Right atrium auricular region (tissue), 2 donors: ENCODE measurements at regions not wholly inside any gene's neighbourhood (a gene's known extent, or its start where the extent isn't known, plus 50 kb on each side); places are given as distances from the start of the nearest gene placed in this dataset.

ENCODE experiments used
- DNase-seq: peaks from one replicate; pipeline ENCODE4 v3.0.0-alpha.2; 2019; ENCODE audit warnings: low spot score
- H3K27ac ChIP-seq, 2 donors: fragments of 200-600 bp; sonication (generic); 1 replicate in 1 of 2; 2 replicates in 1 of 2; pipeline ENCODE4 v1.5.1; 2016 to 2019
- H3K27me3 ChIP-seq, 2 donors: fragments of 200-600 bp; sonication (generic); one replicate each; pipeline versions ENCODE4 v1.5.1 to v1.6.0; 2017 to 2019
- H3K36me3 ChIP-seq: fragments of 200-600 bp; sonication (generic); one replicate; pipeline ENCODE4 v1.5.1; 2016
- H3K4me1 ChIP-seq, 2 donors: fragments of 200-600 bp; sonication (generic); one replicate each; pipeline versions ENCODE4 v1.5.1 to v1.6.0; 2017 to 2019
- H3K4me3 ChIP-seq, 2 donors: fragments of 200-600 bp; sonication (generic); 1 replicate in 1 of 2; 2 replicates in 1 of 2; pipeline ENCODE4 v1.5.1; 2017 to 2019; ENCODE audit warnings: mild to moderate bottlenecking in 1 of 2, moderate library complexity in 1 of 2
- H3K9me3 ChIP-seq, 2 donors: fragments of 200-600 bp; sonication (generic); one replicate each; pipeline ENCODE4 v1.5.1; 2019
- CTCF ChIP-seq, 2 donors: fragments of 200-600 bp; sonication (generic); IDR thresholded peaks; one replicate each; pipeline ENCODE4 v1.5.1; 2019; ENCODE audit warnings: antibody characterized with exemption in 2 of 2

- no peaks in the 10 kb centered on the region for H3K9me3 ChIP-seq
- H3K4me3 ChIP-seq: no peak overlapping the region
- H3K27ac ChIP-seq: no peak overlapping the region
- no peak for TF ChIP-seq CTCF (IDR thresholded peaks at IDR 0.05)
- no peaks in the 10 kb centered on the region for H3K27me3 ChIP-seq
- no peaks in the 10 kb centered on the region for H3K4me1 ChIP-seq
- H3K36me3 ChIP-seq: no peaks in the 10 kb centered on the region
- no peak for DNase-seq
Measured at GRCh38 chr6:147911686-147912085, 403.2 kb downstream of the SAMD5 start.

- Histone ChIP-seq H3K36me3 (no peaks in the 10 kb centered on the region), H3K27me3 (no peaks in the 10 kb centered on the region), H3K27ac (no peak overlapping the region), H3K4me3 (no peak overlapping the region), H3K9me3 (peaks cover 0 to 18% of the 10 kb centered on the region in 2 donors), H3K4me1 (no peaks in the 10 kb centered on the region)
- DNase-seq: no peak
- no peak for TF ChIP-seq CTCF (IDR thresholded peaks at IDR 0.05)
Measured at GRCh38 chr6:147922799-147923198, 414.3 kb downstream of the SAMD5 start.

GRCh38 chr6:147924598-147924997 lies 416.1 kb downstream of the SAMD5 start:
- Histone ChIP-seq H3K36me3 (no peaks in the 10 kb centered on the region), H3K9me3 (peaks cover 0 to 14% of the 10 kb centered on the region in 2 donors), H3K4me1 (no peaks in the 10 kb centered on the region), H3K27ac (no peak overlapping the region), H3K4me3 (no peak overlapping the region), H3K27me3 (no peaks in the 10 kb centered on the region)
- TF ChIP-seq CTCF (IDR thresholded peaks at IDR 0.05): no peak
- no peak for DNase-seq

GRCh38 chr6:147925826-147926225 lies 416.8 kb upstream of the SASH1 start:
- peaks cover 0 to 14% of the 10 kb centered on the region in 2 donors for H3K9me3 ChIP-seq
- no peak for TF ChIP-seq CTCF (IDR thresholded peaks at IDR 0.05)
- H3K36me3 ChIP-seq: no peaks in the 10 kb centered on the region
- H3K4me3 ChIP-seq: no peak overlapping the region
- no peaks in the 10 kb centered on the region for H3K27me3 ChIP-seq
- H3K4me1 ChIP-seq: no peaks in the 10 kb centered on the region
- DNase-seq: no peak
- no peak overlapping the region for H3K27ac ChIP-seq

GRCh38 chr6:147930745-147931144 lies 411.9 kb upstream of the SASH1 start:
- H3K36me3 ChIP-seq: no peaks in the 10 kb centered on the region
- no peak for TF ChIP-seq CTCF (IDR thresholded peaks at IDR 0.05)
- no peaks in the 10 kb centered on the region for H3K4me1 ChIP-seq
- no peaks in the 10 kb centered on the region for H3K27me3 ChIP-seq
- peaks cover 0 to 6% of the 10 kb centered on the region in 2 donors for H3K9me3 ChIP-seq
- no peak overlapping the region for H3K27ac ChIP-seq
- H3K4me3 ChIP-seq: no peak overlapping the region
- DNase-seq: no peak

- Histone ChIP-seq H3K27me3 (no peaks in the 10 kb centered on the region), H3K27ac (no peak overlapping the region), H3K4me1 (no peaks in the 10 kb centered on the region), H3K36me3 (no peaks in the 10 kb centered on the region), H3K4me3 (no peak overlapping the region), H3K9me3 (no peaks in the 10 kb centered on the region)
- TF ChIP-seq CTCF (IDR thresholded peaks at IDR 0.05): no peak
- no peak for DNase-seq
Measured at GRCh38 chr6:147933224-147933623, 409.4 kb upstream of the SASH1 start.
